GM12891 (cell line): ENCODE measurements at regions not wholly inside any gene's neighbourhood (a gene's known extent, or its start where the extent isn't known, plus 50 kb on each side); places are given as distances from the start of the nearest gene placed in this dataset.

ENCODE experiments used
- POLR2A ChIP-seq: IDR thresholded peaks from 2 replicates; pipeline ENCODE4 v1.6.1; 2011; ENCODE audit warnings: low read depth, low read length, control low read depth
- POLR2AphosphoS5 ChIP-seq: IDR thresholded peaks from 2 replicates; pipeline ENCODE4 v1.6.1; 2011; ENCODE audit warnings: low read depth, low read length, control low read depth
- POU2F2 ChIP-seq: IDR thresholded peaks from 2 replicates; pipeline ENCODE4 v1.6.1; 2011; ENCODE audit warnings: low read depth, mild to moderate bottlenecking, control low read depth, low read length, moderate library complexity
- SPI1 ChIP-seq: IDR thresholded peaks from 2 replicates; pipeline ENCODE4 v1.6.1; 2011; ENCODE audit warnings: low read depth, low read length, control low read depth
- TAF1 ChIP-seq: IDR thresholded peaks from 2 replicates; pipeline ENCODE4 v1.6.1; 2011; ENCODE audit warnings: low read depth, low read length, control low read depth

- TF ChIP-seq POLR2A (no peak), POLR2AphosphoS5 (no peak), POU2F2 (no peak), TAF1 (no peak), SPI1 (no peak)
Observed at GRCh38 chr12:105454688-105455087, 124.2 kb downstream of the C12orf75 start.
